ENCODE measurements at regions not wholly inside any gene's neighbourhood (a gene's known extent, or its start where the extent isn't known, plus 50 kb on each side); places are given as distances from the start of the nearest gene placed in this dataset.
"Not testable (repeated sequence)": the region's sequence is repeated elsewhere in the genome, so short reads cannot be mapped to it uniquely, and the experiment has no call there.

DNA sequence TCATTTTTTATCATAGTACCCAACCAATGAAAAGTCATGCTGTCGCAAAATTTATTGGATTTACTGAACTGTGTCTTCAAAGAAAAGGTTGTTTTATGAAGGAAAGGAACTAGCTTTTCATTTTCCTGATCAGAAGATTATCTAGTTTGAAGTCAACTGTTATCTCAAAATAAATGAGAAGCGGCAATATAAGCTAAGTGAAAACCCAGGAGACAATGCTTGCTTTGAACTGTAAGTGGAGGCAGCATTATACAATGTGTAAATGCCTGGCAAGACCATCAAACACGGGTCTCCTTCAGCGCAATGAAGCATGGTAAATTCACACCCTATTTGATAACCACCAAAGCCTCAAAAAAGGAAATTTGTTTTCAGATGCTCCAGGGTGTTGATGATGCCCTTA is 134.4 kb upstream of the PTBP2 start:
- no peak for DNase-seq (ENCODE audit: low read depth)
- H3K36me3 ChIP-seq (ENCODE audit: control insufficient read depth, insufficient read depth, low read length): no peaks in the 10 kb centered on the region
- no peak overlapping the region for H3K4me3 ChIP-seq (ENCODE audit: low read depth, low read length)
- TF ChIP-seq, protein P1, sequence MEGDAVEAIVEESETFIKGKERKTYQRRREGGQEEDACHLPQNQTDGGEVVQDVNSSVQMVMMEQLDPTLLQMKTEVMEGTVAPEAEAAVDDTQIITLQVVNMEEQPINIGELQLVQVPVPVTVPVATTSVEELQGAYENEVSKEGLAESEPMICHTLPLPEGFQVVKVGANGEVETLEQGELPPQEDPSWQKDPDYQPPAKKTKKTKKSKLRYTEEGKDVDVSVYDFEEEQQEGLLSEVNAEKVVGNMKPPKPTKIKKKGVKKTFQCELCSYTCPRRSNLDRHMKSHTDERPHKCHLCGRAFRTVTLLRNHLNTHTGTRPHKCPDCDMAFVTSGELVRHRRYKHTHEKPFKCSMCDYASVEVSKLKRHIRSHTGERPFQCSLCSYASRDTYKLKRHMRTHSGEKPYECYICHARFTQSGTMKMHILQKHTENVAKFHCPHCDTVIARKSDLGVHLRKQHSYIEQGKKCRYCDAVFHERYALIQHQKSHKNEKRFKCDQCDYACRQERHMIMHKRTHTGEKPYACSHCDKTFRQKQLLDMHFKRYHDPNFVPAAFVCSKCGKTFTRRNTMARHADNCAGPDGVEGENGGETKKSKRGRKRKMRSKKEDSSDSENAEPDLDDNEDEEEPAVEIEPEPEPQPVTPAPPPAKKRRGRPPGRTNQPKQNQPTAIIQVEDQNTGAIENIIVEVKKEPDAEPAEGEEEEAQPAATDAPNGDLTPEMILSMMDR (IDR thresholded peaks at IDR 0.05; ENCODE audit: insufficient read depth, low read length, poor library complexity, severe bottlenecking): no peak
- no peaks in the 10 kb centered on the region for H3K27me3 ChIP-seq (ENCODE audit: control insufficient read depth, insufficient read depth, low read length)

DNA sequence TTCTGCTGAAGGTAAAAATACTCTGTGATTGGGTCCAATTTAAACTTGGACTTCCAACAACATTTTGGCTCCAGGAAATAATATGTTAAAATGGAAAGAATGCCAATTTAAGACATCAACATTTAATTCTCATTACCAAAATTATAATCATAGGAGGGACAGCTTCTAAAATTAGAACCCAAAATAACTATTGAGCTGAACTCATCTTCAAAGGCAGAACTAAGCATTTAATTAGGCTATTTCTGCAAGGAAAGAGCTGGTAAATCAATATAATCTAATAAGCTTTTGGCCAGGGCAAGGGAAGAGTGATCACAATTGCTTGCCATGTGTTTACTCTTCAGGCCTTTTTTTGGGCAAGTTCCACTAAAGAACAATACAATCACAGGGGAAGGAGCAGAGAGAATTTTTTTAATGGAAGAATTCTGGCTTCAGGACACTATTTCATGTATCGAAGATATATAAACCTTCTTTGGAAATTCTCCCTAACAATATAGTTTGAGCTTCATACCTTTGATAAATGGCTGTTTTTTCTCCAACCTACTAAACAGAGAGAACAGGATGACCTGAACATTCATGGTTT is 133.1 kb upstream of the PTBP2 start:
- TF ChIP-seq, protein P1 (IDR thresholded peaks at IDR 0.05; ENCODE audit: insufficient read depth, low read length, poor library complexity, severe bottlenecking): no peak
- H3K4me3 ChIP-seq (ENCODE audit: low read depth, low read length): no peak overlapping the region
- DNase-seq (ENCODE audit: low read depth): no peak
- no peaks in the 10 kb centered on the region for H3K36me3 ChIP-seq (ENCODE audit: control insufficient read depth, insufficient read depth, low read length)
- no peaks in the 10 kb centered on the region for H3K27me3 ChIP-seq (ENCODE audit: control insufficient read depth, insufficient read depth, low read length)

DNA sequence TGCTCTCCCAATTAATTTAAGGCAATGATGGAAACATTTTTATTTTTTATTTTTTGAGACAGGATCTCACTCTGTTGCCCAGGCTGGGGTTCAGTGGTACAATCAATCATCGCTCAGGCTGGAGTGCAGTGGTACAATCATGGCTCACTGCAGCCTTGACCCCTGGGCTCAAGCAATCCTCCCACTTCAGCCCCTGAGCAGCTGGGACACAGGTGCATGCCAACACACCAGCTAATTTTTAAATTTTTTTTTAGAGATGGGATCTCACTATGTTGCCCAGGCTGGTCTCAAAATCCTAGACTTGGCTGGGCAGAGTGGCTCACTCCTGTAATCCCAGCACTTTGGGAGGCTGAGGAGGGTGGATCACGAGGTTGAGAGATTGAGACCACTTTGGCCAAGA is 126.1 kb upstream of the PTBP2 start:
- not testable (repeated sequence) for DNase-seq (ENCODE audit: low read depth); H3K4me3 ChIP-seq (ENCODE audit: low read depth, low read length); H3K36me3 ChIP-seq (ENCODE audit: control insufficient read depth, insufficient read depth, low read length); H3K27me3 ChIP-seq (ENCODE audit: control insufficient read depth, insufficient read depth, low read length)

DNA sequence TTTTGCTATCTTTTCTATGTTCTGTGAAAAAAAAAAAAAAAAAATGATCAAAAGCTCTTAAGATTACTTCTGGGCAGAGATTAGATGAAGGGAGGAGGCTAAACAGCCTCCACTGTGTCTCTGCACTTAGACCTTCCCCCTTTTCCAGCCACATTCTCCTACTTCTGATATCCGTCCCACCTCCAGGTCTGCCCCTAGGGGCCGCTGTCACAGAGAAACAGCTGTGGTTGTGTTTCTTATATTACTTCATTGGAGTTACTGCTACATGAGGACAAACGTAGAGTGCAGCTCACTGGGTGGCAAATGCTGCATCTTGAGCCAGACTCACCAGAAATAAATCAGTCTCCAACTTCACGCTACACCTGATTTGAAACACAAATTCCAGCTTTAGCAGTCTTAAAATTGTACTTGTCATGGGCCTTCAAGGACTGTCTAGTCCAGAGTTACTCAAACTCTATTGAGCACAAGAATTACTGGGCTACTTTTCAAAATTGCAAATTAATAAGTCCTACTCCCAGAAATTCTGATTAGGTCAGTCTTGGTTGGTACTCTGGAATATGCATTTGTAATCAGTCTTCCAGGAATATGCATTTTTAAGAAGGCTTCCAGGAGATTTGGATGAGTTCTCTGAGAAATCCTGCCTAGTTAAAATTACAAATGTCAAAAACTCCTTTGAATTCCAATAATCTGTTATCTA is 125.2 kb upstream of the PTBP2 start:
- Histone ChIP-seq H3K36me3 (ENCODE audit: control insufficient read depth, insufficient read depth, low read length) (no peaks in the 10 kb centered on the region), H3K4me3 (ENCODE audit: low read depth, low read length) (no peak overlapping the region), H3K27me3 (ENCODE audit: control insufficient read depth, insufficient read depth, low read length) (no peaks in the 10 kb centered on the region)
- TF ChIP-seq, protein P1 (IDR thresholded peaks at IDR 0.05; ENCODE audit: insufficient read depth, low read length, poor library complexity, severe bottlenecking): peak; percentile 61
- DNase-seq (ENCODE audit: low read depth): no peak

DNA sequence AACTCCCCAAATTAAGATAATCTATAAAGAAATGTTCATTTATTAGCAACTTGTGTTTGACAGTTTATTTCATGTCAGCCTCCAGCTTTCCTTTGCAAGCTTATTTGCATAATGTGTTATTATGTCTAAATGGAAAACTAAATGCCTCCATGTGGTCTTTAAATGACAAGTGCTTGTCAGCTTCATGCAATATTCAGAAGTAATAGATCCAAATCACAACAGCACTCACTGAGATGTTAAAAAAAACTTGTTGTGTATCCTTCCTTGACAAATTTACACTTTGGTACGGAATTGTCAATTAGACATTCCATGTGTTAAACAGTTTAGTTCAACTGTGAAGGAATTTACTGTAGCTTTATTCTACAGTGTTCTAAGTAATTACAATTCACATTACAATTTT is 124.4 kb upstream of the PTBP2 start:
- Histone ChIP-seq H3K36me3 (ENCODE audit: control insufficient read depth, insufficient read depth, low read length) (no peaks in the 10 kb centered on the region), H3K4me3 (ENCODE audit: low read depth, low read length) (no peak overlapping the region), H3K27me3 (ENCODE audit: control insufficient read depth, insufficient read depth, low read length) (no peaks in the 10 kb centered on the region)
- TF ChIP-seq, protein P1 (IDR thresholded peaks at IDR 0.05; ENCODE audit: insufficient read depth, low read length, poor library complexity, severe bottlenecking): no peak
- DNase-seq (ENCODE audit: low read depth): no peak

DNA sequence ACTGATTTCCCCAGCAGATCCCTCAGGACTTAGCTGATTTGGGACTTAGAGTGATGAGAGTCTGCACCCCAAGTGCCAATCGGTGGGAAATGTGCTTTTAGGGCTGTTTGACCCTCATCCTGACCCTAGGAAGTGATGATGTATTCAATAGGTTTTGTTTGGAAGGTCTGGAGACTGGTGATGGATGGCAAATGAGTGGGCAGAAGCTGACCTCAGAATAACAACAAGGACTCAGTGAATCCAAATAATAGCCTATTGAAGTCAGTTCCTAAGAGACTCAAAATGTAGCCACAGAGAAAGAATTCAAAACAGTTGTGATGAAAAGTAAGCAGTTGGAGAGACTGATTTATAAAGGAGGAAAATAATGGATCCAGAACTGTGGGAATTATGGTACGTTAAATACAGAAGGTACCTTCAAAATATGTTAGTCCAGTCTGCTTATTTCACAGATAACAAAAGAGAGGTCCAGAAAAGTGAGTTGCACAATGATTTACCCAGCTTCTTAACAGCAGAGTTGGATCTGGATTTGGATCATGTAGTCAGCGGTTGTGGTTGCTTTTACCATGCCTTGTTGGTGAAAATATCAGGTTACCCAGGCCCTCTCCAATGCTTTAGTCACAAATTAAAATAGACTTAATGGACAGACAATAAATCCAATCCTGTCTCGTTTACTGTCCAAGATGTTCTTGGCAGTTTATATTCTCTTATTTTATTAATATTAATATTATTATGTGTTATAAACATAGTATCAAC is 123.0 kb upstream of the PTBP2 start:
- Histone ChIP-seq H3K27me3 (ENCODE audit: control insufficient read depth, insufficient read depth, low read length) (no peaks in the 10 kb centered on the region), H3K36me3 (ENCODE audit: control insufficient read depth, insufficient read depth, low read length) (no peaks in the 10 kb centered on the region), H3K4me3 (ENCODE audit: low read depth, low read length) (no peak overlapping the region)
- TF ChIP-seq, protein P1 (IDR thresholded peaks at IDR 0.05; ENCODE audit: insufficient read depth, low read length, poor library complexity, severe bottlenecking): no peak
- no peak for DNase-seq (ENCODE audit: low read depth)

DNA sequence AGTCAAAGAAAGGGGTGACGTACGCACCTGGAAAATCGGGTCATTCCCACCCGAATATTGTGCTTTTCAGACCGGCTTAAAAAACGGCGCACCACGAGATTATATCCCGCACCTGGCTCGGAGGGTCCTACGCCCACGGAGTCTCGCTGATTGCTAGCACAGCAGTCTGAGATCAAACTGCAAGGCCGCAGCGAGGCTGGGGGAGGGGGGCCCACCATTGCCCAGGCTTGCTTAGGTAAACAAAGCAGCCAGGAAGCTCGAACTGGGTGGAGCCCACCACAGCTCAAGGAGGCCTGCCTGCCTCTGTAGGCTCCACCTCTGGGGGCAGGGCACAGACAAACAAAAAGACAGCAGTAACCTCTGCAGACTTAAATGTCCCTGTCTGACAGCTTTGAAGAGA is 117.0 kb upstream of the PTBP2 start:
- H3K27me3 ChIP-seq (ENCODE audit: control insufficient read depth, insufficient read depth, low read length); DNase-seq (ENCODE audit: low read depth); H3K4me3 ChIP-seq (ENCODE audit: low read depth, low read length); H3K36me3 ChIP-seq (ENCODE audit: control insufficient read depth, insufficient read depth, low read length): not testable (repeated sequence)

DNA sequence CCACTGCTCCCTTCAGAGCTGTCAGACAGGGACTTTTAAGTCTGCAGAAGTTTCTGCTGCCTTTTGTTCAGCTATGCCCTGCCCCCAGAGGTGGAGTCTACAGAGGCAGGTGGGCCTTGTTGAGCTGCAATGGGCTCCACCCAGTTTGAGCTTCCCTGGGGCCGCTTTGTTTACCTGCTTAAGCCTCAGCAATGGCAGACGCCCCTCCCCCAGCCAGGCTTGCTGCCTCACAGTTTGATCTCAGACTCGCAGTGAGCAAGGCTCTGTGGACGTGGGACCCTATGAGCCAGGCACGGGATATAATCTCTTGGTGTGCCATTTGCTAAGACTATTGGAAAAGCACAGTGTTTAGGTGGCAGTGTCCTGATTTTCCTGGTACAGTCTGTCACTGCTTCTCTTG is 104.2 kb upstream of the PTBP2 start:
- H3K4me3 ChIP-seq (ENCODE audit: low read depth, low read length); H3K36me3 ChIP-seq (ENCODE audit: control insufficient read depth, insufficient read depth, low read length); H3K27me3 ChIP-seq (ENCODE audit: control insufficient read depth, insufficient read depth, low read length); DNase-seq (ENCODE audit: low read depth): not testable (repeated sequence)
